HUES48 (cell line): ENCODE measurements at regions not wholly inside any gene's neighbourhood (a gene's known extent, or its start where the extent isn't known, plus 50 kb on each side); places are given as distances from the start of the nearest gene placed in this dataset.
A peak's percentile ranks its signal among the peaks of the same experiment; 100 is the strongest.
"Not testable (repeated sequence)": the region's sequence is repeated elsewhere in the genome, so short reads cannot be mapped to it uniquely, and the experiment has no call there.

Source experiments
- H3K27ac ChIP-seq: one replicate; pipeline ENCODE4 v1.7.0; 2013; ENCODE audit warnings: low read depth, low read length, inconsistent platforms
- H3K27me3 ChIP-seq: 2 replicates; pipeline ENCODE4 v1.6.1; 2013; ENCODE audit warnings: mild to moderate bottlenecking, low read length; ENCODE audit not compliant: control insufficient read depth, insufficient read depth
- H3K36me3 ChIP-seq: 2 replicates; pipeline ENCODE4 v1.6.1; 2013; ENCODE audit warnings: low read length; ENCODE audit not compliant: control insufficient read depth, insufficient read depth
- H3K4me1 ChIP-seq: 2 replicates; pipeline ENCODE4 v1.6.1; 2013; ENCODE audit warnings: mild to moderate bottlenecking, low read length; ENCODE audit not compliant: control insufficient read depth, insufficient read depth
- H3K4me3 ChIP-seq: 2 replicates; pipeline ENCODE4 v1.5.1; 2013; ENCODE audit warnings: mild to moderate bottlenecking, low read depth, low read length
- H3K9ac ChIP-seq: 2 replicates; pipeline ENCODE4 v1.6.1; 2013; ENCODE audit warnings: mild to moderate bottlenecking, low read depth, low read length, moderate library complexity
- H3K9me3 ChIP-seq: 2 replicates; pipeline ENCODE4 v1.6.1; 2013; ENCODE audit warnings: low read length; ENCODE audit not compliant: control insufficient read depth, insufficient read depth

DNA sequence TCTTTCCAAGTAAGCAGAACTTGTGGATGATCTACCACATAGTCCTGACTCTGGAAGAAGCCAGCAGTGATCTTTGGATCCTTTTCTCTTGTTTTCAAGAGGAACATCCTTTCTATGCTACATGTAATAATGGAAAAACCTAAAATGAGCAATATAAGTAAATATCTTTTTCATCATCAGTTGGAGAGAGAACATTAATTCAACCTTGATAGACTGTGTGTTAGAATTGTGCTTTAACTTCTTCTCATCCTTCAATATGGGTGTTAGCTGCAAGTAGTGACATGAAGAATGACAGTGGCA lies 65.6 kb upstream of the IFNGR1 start:
- no peaks in the 10 kb centered on the region for H3K9me3 ChIP-seq
- H3K9ac ChIP-seq = no peak overlapping the region
- H3K27ac ChIP-seq = no peak overlapping the region
- no peaks in the 10 kb centered on the region for H3K27me3 ChIP-seq
- H3K4me3 ChIP-seq = no peak overlapping the region
- no peaks in the 10 kb centered on the region for H3K36me3 ChIP-seq
- no peaks in the 10 kb centered on the region for H3K4me1 ChIP-seq

GRCh38 chr6:137283940-137284810 lies 65.0 kb upstream of the IFNGR1 start:
- H3K4me1 ChIP-seq = no peaks in the 10 kb centered on the region
- no peaks in the 10 kb centered on the region for H3K36me3 ChIP-seq
- H3K27me3 ChIP-seq = no peaks in the 10 kb centered on the region
- no peak overlapping the region for H3K27ac ChIP-seq
- H3K9ac ChIP-seq = no peak overlapping the region
- H3K9me3 ChIP-seq = no peaks in the 10 kb centered on the region
- H3K4me3 ChIP-seq = no peak overlapping the region

GRCh38 chr6:137283080-137283479 lies 63.9 kb upstream of the IFNGR1 start:
- Histone ChIP-seq H3K36me3 (no peaks in the 10 kb centered on the region), H3K9me3 (no peaks in the 10 kb centered on the region), H3K9ac (no peak overlapping the region), H3K27ac (no peak overlapping the region), H3K4me1 (no peaks in the 10 kb centered on the region; the same call in 1 of the 2 replicates), H3K4me3 (no peak overlapping the region), H3K27me3 (no peaks in the 10 kb centered on the region)

GRCh38 chr6:137282254-137282653 lies 63.1 kb upstream of the IFNGR1 start:
- Histone ChIP-seq H3K27ac (no peak overlapping the region), H3K4me1 (peaks cover 8% of the 10 kb centered on the region; the same call in 1 of the 2 replicates), H3K9ac (no peak overlapping the region), H3K9me3 (no peaks in the 10 kb centered on the region), H3K27me3 (no peaks in the 10 kb centered on the region), H3K4me3 (no peak overlapping the region), H3K36me3 (no peaks in the 10 kb centered on the region)

DNA sequence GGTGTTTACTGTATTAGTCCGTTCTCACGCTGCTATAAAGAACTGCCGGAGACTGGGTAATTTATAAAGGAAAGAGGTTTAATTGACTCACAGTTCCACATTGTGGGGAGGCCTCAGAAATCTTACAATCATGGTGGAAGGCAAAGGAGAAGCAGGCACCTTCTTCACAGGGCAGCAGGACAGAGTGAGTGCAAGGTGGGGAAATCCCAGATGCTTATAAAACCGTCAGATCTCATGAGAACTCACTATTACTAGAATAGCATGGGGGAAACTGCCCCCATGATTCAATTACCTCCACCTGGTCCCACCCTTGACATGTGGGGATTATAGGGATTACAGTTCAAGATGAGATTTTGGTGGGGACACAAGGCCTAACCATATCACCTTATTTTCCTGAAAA lies 60.1 kb upstream of the IFNGR1 start:
- H3K27me3 ChIP-seq, H3K4me3 ChIP-seq, H3K9me3 ChIP-seq, H3K4me1 ChIP-seq, H3K9ac ChIP-seq, H3K27ac ChIP-seq, H3K36me3 ChIP-seq: not testable (repeated sequence)

- no peak overlapping the region for H3K4me3 ChIP-seq
- no peaks in the 10 kb centered on the region for H3K27me3 ChIP-seq
Measured at GRCh38 chr6:137277971-137278637, 58.9 kb upstream of the IFNGR1 start.

GRCh38 chr6:137272403-137272802 lies 53.2 kb upstream of the IFNGR1 start:
- Histone ChIP-seq H3K4me1 (peaks cover 2% of the 10 kb centered on the region; the same call in 1 of the 2 replicates), H3K27me3 (no peaks in the 10 kb centered on the region), H3K4me3 (no peak overlapping the region), H3K9me3 (no peaks in the 10 kb centered on the region), H3K36me3 (no peaks in the 10 kb centered on the region), H3K27ac (no peak overlapping the region), H3K9ac (no peak overlapping the region)

More at GRCh38 chr6:137277971-137278637, 58.9 kb upstream of the IFNGR1 start:
- Histone ChIP-seq H3K9ac (no peak overlapping the region), H3K4me1 (peaks cover 8% of the 10 kb centered on the region; the same call in 1 of the 2 replicates), H3K9me3 (no peaks in the 10 kb centered on the region), H3K36me3 (no peaks in the 10 kb centered on the region), H3K27ac (peak overlapping the region; percentile 58)

GRCh38 chr6:137271245-137272183 lies 52.3 kb upstream of the IFNGR1 start:
- Histone ChIP-seq H3K9ac (no peak overlapping the region), H3K4me1 (no peaks in the 10 kb centered on the region), H3K27ac (no peak overlapping the region), H3K27me3 (no peaks in the 10 kb centered on the region), H3K9me3 (no peaks in the 10 kb centered on the region), H3K4me3 (no peak overlapping the region), H3K36me3 (no peaks in the 10 kb centered on the region)

GRCh38 chr6:137269803-137270202 lies 50.6 kb upstream of the IFNGR1 start:
- no peaks in the 10 kb centered on the region for H3K4me1 ChIP-seq
- no peaks in the 10 kb centered on the region for H3K27me3 ChIP-seq
- no peaks in the 10 kb centered on the region for H3K36me3 ChIP-seq
- no peak overlapping the region for H3K27ac ChIP-seq
- no peaks in the 10 kb centered on the region for H3K9me3 ChIP-seq
- H3K4me3 ChIP-seq = no peak overlapping the region
- H3K9ac ChIP-seq = no peak overlapping the region

DNA sequence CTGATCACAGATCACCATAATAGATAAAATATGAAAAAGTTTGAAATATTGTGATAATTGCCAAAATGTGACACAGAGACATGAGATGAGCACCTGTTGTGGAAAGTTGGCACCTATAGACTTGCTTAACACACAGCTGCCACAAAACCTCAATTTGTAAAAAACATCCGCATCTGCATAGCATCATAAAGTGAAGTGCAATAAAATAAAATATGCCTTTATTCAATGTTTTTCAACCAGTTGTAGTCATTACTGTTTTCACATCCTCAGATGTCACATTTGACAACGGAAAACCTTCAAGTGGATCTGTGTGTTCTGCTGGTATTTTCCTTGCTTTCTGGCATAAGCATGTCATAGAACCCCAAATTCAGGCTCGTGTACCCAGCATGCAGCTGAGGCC lies 50.2 kb upstream of the IFNGR1 start:
- Histone ChIP-seq H3K4me1 (no peaks in the 10 kb centered on the region), H3K9ac (no peak overlapping the region), H3K9me3 (no peaks in the 10 kb centered on the region), H3K4me3 (no peak overlapping the region), H3K36me3 (no peaks in the 10 kb centered on the region), H3K27ac (no peak overlapping the region), H3K27me3 (no peaks in the 10 kb centered on the region)
